CD4-positive, alpha-beta T cell treated with Interleukin-6 at 100 ng/mL for 8 hours (primary cell): ENCODE measurements at regions not wholly inside any gene's neighbourhood (a gene's known extent, or its start where the extent isn't known, plus 50 kb on each side); places are given as distances from the start of the nearest gene placed in this dataset.

ENCODE experiments used
- DNase-seq: peaks from one replicate; pipeline ENCODE4 v3.0.0-alpha.2; 2020; ENCODE audit warnings: mixed read lengths, low spot score

DNA sequence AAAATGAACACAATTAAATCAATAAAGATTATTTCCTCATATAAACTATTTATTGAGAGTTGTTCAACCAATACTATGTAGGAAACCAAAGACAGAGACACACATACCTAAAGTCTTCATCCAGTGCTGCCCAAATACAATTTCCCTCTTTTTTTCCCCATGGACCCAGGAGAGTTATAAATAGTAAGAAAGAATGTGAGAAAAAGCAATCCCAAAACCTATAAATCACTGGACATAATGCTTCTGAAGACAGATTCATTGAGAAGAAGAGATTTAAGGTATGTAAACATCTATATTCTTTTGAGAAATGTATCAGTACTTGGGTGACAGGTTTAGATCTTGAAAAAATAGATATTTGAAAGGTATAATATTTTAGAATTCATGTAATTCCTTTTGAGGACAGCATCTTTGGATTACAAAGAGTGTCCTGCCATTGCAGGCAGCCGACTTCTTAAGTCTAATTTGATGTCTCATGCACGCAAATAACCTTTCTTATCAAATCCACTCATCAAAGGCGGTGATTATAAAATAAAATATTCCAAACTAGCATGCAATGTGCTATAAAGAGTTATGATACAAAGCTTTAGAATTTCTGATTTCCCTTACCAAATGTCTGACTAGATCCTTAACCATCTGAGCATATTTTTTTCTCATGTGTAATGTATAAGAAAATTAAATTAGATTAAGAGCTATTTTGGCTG, 739.4 kb downstream of the LIG4 start:
- DNase-seq = no peak

DNA sequence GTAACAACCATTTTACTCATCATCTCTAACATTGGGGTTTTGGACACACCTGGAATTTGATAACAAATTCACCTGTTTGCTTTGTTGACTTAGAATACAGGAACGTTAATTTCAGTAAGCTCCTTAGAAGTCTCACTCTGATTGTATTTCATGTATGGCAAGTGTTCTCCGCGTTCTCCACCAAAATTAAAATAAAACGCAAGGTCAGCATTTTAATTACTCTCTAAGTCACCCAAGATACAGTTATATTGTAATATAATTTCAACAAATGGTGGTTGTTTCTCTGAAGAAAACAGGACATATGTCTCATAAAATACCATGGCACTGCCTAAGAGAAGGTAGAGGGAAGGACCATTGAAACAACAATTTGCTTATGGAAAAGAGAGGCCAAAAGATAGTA, 742.1 kb downstream of the LIG4 start:
- no peak for DNase-seq

DNA sequence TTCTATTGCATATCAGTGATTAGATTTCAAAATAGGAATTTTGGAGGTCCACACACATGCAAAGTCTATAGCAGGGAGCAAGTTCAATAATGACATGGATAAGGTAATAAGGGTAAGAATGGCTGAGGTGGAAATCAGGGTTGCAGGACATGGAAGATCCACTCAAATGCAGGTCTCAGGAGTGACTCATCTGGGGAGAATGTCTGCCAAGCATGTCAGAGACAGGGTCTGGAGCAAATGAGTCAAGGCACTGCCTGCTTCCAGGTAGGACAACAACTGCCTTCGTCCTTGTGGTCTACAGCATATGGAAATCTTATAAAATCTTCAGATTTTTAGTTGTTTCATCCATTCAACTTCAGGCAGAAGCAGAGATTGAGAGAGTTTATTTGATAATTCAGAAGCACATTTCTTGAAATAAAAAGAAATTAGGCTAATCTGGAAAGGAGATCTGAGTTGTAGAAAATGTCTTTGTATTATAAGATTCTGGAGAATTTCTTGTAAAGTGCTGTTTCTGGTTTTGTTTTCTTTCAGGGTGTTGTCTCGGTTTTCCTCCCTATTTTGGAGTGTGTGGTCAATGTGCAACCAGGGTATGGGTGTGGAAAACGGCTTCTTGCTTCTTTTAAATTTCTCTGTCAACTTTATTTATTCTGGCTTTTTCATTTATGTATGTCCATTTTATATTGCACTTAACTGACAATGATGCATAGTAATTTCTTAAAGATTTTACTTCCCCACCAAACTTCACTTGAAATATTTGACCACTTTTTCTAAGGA, 748.8 kb downstream of the LIG4 start:
- no peak for DNase-seq

DNA sequence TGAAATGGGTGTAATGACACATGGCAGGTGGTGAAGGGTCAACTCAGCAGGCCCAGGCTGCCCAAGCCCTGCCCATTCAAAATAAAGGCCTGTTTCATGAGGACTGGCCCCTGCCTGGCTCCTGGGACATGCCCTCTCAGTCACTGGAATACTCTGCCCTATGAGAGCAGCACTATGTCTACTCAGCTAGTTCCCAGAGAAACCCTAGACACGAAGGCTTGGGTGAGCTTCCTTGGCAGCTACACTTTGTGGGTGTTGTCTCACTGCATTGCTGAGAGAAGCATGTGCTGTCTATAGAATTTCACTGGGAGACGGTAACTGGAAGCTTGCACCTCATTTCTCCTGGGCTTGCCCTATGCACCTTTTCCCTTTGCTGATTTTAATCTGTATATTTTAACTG, 752.8 kb downstream of the LIG4 start:
- DNase-seq = no peak

DNA sequence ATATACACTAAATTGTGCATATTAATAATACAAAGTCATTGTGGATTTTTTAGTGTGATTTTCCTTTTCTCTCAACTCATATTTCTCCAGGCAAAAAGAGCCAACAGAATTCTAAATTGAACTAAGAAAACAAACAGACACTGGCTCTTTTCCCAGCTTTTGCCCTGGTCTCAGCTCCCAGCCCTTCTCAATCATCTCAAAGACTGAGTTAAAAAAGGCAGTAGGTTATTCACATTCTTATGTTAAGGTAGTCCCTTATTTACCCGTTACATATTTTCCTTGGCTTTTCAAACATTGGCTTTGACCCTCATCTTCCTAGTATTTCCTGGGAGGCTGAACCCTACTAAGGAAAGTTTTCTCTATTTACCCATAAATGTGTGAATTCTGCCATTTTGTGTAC, 753.6 kb downstream of the LIG4 start:
- DNase-seq = no peak

DNA sequence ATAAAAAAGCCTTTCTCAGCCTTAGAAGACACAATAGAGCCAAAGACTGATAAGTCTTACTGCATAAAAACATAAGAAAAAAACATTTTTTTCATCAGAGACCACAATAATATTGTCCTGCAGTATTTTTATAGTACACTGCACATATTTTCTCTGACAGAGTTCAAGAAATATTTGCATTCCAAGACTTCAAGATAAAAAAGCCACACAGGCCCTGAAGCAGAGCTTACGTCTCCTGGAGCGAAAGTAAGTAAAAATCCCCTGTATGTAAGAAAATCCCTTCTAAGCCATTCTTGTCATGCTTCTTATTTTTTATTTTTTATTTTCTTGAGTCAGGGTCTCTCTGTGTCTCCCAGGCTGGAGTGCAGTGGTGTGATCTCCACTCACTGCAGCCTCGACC, 755.9 kb downstream of the LIG4 start:
- DNase-seq = no peak

DNA sequence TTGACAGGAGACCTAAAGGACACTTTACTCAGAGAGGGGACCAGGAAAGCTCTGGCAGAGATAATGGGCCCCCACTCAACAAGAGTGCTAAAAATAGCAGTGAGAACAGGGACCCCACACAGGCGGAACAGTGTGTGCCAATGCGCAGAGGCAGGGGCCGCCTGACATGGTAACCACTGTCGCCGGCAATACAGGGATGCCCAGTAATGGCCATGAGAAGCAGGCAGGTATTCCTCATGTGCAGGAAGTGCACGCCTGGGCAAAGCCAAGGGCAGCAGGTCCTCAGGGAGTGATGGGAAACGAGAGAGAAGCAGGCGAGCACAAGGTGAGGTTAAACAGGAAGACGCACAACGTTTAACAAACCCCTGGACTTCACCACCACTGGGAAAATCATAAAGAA, 757.1 kb downstream of the LIG4 start:
- DNase-seq = no peak

DNA sequence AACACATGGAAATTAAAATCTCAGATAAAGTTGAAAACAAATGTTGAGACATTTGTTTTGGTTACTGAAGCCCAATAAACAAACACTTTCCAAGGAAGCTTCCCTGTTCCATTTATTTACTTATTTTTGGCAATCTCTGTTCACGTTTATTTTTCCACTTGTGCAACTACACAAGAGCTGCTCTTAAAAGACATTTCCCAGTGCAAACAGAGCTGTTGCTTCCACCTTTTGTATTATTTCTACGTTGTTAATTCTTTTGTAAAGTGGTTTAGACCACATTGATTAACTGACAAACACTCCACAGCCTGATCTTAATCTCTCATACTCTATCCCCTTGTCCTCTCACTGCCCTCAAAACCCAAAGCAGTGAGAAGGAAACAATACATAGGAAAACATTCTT, 757.6 kb downstream of the LIG4 start:
- no peak for DNase-seq

DNA sequence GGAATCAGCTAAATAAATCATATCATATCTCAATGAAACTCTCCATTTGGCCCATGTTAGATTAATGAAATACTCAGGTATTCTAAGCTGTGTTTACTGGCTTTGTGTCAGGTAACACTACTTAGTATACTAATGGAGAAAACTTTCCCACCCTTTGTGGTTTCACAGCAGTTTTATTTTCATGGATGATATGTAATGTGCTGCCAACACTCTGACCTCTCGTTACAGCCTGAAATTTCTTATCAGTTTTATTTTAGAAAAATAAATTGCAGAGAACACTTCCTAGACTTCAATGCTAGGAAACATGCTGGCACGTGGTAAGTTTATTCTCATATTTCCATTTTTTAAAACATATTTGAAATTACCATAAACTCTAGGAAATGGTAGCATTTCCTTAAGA, 758.9 kb downstream of the LIG4 start:
- no peak for DNase-seq

DNA sequence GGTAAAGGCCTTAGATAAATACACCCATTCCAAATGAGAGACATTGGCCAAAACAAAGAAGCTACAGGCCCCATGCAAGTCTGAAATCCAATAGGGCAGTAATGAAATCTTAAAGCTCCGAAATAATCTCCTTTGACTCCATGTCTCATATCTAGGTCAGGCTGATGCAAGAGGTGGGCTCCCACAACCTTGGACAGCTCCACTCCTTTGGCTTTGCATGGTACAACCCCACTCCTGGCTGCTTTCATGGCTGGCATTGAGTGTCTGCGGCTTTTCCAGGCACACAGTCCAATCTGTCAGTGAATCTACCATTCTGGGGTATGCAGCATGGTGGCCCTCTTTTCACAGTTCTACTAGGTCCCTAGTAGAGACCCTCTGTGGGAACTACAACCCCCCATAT, 762.5 kb downstream of the LIG4 start:
- DNase-seq = no peak

DNA sequence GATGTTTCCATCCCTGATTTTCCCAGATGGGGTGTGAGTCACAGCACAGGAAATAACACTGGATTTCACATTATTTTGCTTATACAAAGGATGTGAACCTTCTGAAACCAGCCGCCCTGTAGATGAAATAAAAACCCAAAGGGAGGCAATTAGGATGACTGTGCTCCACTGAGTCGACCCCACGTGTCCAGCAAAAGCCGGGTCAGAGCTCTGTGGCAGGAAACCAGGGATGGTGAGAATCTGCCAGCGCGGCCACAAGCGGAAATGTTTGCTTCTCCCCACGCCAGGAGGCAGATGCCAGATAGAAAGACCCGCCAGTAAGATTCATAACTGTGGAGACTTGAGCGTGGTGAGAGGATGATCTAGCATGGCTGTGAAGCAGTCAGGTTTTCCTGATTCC, 764.4 kb downstream of the LIG4 start:
- no peak for DNase-seq

DNA sequence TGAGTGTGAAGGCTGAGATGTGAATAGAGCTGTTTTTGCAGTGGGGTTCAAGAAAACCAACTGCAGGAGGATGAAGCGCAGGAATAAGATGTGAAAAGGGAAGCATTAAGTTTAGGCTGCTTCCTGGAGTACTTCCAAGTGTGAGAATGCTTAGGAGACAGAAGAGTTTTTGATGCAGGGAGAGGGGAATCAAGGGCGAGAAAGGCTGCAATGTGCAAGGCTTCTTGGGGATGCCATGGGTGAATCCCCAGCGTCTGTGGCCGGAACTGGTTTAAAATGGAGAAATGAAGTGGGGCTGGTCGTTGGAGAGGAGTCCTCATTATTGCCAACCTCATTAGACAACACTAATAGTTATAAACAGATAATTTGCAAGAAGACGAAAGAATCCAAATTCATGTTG, 764.9 kb downstream of the LIG4 start:
- DNase-seq = no peak

DNA sequence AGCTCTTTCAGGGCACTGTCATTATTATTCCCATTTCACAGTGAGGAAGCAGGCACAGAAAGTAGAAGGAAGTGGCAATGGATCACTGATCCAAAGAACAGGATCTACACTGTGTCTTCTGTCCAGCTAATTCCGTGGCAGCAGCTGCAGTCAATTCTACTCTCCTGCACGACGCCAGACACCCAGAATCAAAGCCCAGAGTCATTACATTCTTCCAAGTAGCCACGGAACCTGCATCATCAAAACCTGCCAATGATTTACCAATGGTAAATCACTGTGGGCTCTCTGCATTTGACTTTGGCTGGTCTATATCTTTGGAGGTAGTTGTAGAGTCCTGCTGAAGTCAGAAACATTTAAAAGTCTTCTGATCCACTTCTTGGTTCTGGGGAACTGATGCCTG, 767.7 kb downstream of the LIG4 start:
- no peak for DNase-seq

DNA sequence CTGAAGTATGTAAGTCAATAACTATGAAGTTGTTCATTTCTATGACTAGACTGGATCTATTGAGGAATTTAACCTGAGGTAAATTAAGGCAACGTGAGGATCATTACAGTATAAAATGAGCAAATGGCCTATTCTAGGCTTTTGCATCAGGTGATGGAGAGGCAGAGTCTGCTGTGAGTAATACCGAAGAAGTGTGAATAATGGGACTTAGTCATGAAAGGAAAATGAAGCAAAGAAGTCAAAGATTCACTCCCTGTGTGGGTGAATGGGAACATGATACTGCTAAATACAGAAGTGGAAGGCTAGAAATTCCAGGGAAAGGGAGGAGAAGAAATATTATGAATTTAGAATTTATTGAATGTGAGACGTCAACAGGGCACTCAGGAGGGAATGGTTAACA, 774.1 kb downstream of the LIG4 start:
- DNase-seq = no peak

DNA sequence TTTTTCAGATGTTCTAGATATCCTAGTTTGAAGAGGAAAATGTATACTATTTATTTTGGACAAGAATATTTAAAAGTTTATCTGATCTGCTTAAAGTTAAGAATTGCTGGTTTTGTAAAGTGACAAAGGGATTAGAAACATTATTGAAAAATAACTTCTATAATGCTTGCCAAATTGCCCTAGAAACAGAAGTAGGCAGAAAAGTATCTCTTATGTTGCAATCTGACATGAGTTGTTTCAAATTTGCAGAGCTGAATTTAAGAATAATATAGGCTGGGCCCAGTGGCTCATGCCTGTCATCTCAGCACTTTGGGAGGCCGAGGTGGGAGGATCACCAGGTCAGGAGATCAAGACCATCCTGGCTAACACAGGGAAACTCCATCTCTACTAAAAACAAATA, 777.1 kb downstream of the LIG4 start:
- DNase-seq = no peak

DNA sequence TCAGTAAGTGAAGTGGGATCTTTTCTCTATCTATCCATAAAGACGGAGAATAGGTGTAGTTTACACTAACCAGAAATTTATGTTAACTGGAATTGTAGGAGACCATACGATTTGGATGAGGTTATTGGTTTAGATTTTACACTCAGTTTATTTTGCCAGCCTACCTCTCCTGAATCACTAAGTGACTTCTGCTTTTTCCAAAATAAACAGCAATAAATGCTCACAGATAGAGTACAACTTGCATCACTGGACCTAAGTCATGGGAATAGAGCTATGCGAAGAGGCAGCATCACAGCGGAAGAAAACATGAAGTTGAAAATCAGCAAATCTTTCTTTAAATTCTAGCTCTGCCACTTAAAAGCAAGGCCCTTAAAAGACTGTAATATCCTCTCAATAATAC, 781.0 kb downstream of the LIG4 start:
- no peak for DNase-seq

DNA sequence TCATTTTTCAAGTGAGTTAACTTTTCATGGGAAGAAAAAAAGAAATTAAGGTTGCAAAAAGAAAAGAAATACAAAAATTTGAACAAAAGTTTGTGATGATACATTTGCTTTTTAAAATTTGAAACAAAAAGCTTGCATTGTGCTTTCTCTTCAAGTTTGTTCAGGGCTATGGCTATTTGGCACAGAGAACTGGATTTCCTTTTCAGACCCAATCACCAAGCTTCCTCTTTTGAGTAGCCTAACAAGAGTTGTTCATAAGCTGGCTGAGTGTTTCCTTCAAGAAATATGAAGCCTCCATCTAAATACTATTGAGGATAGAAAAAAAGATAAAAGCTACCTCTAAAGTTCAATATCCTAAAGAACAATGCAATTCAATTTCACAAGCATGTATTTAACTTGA, 787.8 kb downstream of the LIG4 start:
- DNase-seq = no peak

DNA sequence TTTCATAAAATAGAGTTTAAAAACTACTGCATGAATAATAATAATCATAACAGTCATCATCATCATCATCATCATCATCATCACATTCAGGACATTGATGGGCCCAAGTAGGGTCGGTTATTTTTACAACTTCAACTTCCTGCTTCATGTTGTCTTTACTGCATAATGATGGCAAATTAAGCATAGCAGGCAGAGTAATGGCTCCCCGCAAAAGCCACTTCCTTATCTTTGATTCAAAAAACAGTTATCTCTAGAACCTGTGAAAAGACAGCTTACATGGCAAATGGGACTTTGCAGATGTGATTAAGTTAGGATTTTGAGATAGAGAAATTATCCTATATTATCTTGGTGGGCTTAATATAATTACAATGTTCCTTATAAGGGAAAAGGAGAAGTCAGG, 792.9 kb downstream of the LIG4 start:
- DNase-seq = no peak

DNA sequence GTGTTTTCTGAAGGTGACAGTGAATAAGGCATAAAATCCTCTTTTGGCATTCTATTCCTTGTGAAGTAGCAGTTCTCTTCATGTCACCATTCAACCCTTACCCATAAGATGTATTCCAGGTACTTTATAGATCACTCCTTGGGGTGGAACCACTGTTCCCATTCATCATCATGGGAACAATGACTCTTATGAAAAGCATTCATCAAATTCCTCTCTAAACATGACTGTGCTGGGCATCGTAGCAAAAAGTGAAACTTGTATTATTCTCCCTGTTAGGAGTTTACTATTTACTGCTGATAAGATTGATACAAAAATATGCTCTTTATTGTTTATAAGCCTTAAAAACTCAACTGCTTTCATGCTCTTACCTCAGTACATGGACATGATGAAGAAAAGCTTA, 793.4 kb downstream of the LIG4 start:
- DNase-seq = no peak

DNA sequence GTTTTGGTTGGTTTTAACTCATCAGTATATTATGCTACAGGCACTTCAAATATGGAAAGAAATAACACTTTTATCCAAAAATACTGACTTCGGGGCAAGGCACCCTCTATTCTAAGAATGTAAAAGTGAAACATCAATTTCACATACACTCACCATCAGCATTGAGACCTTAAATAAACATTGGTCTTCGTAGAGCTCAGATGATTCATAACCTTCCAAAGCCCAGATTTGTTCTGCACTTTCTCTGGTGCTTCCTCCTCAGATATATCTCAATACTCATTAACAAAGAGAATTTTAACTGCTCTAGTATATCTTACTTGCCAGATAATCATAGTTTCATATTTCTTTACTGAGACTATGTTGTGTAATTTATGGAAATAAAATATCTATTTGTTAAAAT, 794.3 kb downstream of the LIG4 start:
- DNase-seq = no peak

DNA sequence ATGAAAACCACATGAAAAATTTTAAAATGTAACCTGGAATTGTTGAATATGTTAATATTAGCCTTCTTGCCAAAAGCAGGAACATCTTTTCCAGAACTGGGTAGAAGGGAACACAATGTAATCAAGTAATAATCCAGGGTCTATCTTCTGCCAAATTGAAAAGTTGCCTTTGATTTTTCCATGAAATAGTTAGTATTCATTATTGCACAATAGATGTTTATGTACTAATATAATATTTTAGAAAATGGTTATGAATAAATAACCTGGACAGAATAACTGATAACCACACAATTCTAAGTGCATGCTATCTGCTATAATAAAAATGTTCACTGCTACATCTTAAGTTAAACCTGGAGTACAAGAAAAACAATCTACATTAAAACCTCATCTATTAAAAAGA, 802.3 kb downstream of the LIG4 start:
- no peak for DNase-seq

DNA sequence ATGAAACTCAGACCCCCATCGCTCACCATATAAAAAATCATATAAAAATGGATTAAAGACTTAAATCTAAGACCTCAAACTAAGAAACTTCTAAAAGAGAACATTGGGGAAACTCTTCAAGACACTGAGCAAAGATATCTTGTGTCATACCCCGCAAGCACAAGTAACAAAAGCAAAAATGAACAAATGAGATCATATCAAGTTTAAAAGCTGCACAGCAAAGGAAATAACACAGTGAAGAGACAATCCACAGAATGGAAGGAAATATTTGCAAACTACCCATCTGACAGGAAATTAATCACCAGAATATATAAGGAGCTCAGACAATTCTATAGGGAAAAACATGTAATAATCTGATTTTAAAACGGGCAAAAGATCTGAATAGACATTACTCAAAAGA, 808.3 kb downstream of the LIG4 start:
- DNase-seq = no peak

DNA sequence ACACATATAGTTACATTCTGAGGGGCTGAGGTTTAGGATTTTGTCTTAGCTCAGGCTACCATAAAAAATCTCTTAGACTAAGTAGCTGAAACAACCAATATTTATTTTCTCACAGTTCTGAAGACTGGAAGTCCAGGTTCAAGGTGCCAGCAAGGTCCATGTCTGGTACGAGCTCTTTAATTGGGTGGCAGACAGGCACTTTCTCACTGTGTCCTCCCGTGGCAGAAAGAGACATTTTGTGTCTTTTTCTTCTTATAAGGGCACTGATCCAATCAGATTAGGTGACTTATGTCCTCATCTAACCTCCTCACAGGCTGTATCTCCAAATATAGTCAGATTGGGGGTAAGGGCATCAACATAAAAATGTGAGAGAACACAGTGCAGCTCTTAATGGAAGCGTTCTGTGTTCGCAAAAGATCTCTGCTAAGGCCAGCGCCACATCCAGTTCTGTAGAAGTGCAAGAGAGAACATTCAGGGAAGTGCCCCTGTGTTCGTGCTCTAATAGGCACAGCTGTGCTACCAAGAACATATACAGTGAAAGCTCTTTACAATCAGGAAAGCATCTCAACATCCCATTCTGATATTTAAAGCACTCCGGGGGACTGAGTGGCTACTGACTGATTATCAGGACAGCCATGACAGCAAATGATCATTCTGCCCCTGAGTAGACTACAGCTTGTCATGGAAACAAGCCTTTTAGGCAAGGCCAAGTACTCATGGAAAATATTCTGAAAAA, 819.2 kb downstream of the LIG4 start:
- DNase-seq = no peak
